ENCODE measurements at regions not wholly inside any gene's neighbourhood (a gene's known extent, or its start where the extent isn't known, plus 50 kb on each side); places are given as distances from the start of the nearest gene placed in this dataset.

GRCh38 chr5:158642879-158643278 is 456.8 kb downstream of the EBF1 start (continued):
- no peak for TF ChIP-seq BCL11A (IDR thresholded peaks at IDR 0.05; ENCODE audit: low read depth, low read length)

- Histone ChIP-seq H3K27ac (ENCODE audit: control insufficient read depth, insufficient read depth) (no peak overlapping the region), H3K4me2 (ENCODE audit: control insufficient read depth, insufficient read depth) (no peak overlapping the region), H3K4me3 (no peak overlapping the region), H3K79me2 (ENCODE audit: control insufficient read depth, insufficient read depth, low read length) (no peaks in the 10 kb centered on the region), H4K20me1 (ENCODE audit: control insufficient read depth, insufficient read depth) (no peaks in the 10 kb centered on the region), H3K9me3 (replicated peaks; ENCODE audit: control insufficient read depth, insufficient read depth, low read length) (no peaks in the 10 kb centered on the region), H3K27me3 (replicated peaks in 1 of 2; ENCODE audit: control insufficient read depth in 2 of 2, insufficient read depth in 2 of 2, low read length in 1 of 2) (no peaks in the 10 kb centered on the region), H2AFZ (ENCODE audit: control insufficient read depth, low read depth, low read length) (no peak overlapping the region), H3K9ac (ENCODE audit: control insufficient read depth, insufficient read depth, low read length) (no peak overlapping the region), H3K36me3 (ENCODE audit: control insufficient read depth in 2 of 2, insufficient read depth in 2 of 2, low read length in 1 of 2) (no peaks in the 10 kb centered on the region), H3K4me1 (ENCODE audit: control insufficient read depth, insufficient read depth, low read length) (no peaks in the 10 kb centered on the region)
- in situ Hi-C loops (cut with MboI) = no loop called here
- intact Hi-C loops (cut with micrococcal nuclease; ENCODE audit: unreplicated experiment) = no loop called here
- ChIA-PET CTCF (no interaction called here), SMC1A (ENCODE audit: uncharacterized antibody, unreplicated experiment) (no interaction called here), POLR2A (no interaction called here), RAD21 (ENCODE audit: unreplicated experiment) (no interaction called here)
- WGBS (ENCODE audit: insufficient coverage, insufficient replicate concordance, low lambda C conversion rate, missing lambda C conversion rate) = 58% methylated on average over 3 of the region's 3 CpGs
- DNase-seq (ENCODE audit: low read depth, low spot score) (no peak), FAIRE-seq (no peak), ATAC-seq (no peak)
- no peak for TF ChIP-seq RB1 (IDR thresholded peaks at IDR 0.05; ENCODE audit: borderline replicate concordance)
- TF ChIP-seq, protein P1, sequence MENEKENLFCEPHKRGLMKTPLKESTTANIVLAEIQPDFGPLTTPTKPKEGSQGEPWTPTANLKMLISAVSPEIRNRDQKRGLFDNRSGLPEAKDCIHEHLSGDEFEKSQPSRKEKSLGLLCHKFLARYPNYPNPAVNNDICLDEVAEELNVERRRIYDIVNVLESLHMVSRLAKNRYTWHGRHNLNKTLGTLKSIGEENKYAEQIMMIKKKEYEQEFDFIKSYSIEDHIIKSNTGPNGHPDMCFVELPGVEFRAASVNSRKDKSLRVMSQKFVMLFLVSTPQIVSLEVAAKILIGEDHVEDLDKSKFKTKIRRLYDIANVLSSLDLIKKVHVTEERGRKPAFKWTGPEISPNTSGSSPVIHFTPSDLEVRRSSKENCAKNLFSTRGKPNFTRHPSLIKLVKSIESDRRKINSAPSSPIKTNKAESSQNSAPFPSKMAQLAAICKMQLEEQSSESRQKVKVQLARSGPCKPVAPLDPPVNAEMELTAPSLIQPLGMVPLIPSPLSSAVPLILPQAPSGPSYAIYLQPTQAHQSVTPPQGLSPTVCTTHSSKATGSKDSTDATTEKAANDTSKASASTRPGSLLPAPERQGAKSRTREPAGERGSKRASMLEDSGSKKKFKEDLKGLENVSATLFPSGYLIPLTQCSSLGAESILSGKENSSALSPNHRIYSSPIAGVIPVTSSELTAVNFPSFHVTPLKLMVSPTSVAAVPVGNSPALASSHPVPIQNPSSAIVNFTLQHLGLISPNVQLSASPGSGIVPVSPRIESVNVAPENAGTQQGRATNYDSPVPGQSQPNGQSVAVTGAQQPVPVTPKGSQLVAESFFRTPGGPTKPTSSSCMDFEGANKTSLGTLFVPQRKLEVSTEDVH (IDR thresholded peaks at IDR 0.05; ENCODE audit: low read depth, partially characterized antibody) = no peak
- TF ChIP-seq, protein P2, sequence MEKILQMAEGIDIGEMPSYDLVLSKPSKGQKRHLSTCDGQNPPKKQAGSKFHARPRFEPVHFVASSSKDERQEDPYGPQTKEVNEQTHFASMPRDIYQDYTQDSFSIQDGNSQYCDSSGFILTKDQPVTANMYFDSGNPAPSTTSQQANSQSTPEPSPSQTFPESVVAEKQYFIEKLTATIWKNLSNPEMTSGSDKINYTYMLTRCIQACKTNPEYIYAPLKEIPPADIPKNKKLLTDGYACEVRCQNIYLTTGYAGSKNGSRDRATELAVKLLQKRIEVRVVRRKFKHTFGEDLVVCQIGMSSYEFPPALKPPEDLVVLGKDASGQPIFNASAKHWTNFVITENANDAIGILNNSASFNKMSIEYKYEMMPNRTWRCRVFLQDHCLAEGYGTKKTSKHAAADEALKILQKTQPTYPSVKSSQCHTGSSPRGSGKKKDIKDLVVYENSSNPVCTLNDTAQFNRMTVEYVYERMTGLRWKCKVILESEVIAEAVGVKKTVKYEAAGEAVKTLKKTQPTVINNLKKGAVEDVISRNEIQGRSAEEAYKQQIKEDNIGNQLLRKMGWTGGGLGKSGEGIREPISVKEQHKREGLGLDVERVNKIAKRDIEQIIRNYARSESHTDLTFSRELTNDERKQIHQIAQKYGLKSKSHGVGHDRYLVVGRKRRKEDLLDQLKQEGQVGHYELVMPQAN (conservative IDR thresholded peaks at IDR 0.05) = no peak
- no peak for TF ChIP-seq RAD51 (IDR thresholded peaks at IDR 0.05)
- TF ChIP-seq HDAC2 (IDR thresholded peaks at IDR 0.05) = no peak
- TF ChIP-seq MTA2 (IDR thresholded peaks at IDR 0.05; ENCODE audit: low read depth) = no peak
- no peak for TF ChIP-seq ZNF217 (IDR thresholded peaks at IDR 0.05)
- no peak for TF ChIP-seq EZH2 (IDR thresholded peaks at IDR 0.05; ENCODE audit: borderline replicate concordance, control insufficient read depth, low read depth, low read length)
- no peak for TF ChIP-seq BACH1 (IDR thresholded peaks at IDR 0.05; ENCODE audit: borderline replicate concordance)
- no peak for TF ChIP-seq ZNF274 (IDR thresholded peaks at IDR 0.05; ENCODE audit: insufficient read depth, insufficient read length)
- no peak for TF ChIP-seq POU2F2 (IDR thresholded peaks at IDR 0.05; ENCODE audit: borderline replicate concordance, low read depth, low read length)
- no peak for TF ChIP-seq RELB (IDR thresholded peaks at IDR 0.05; ENCODE audit: low read depth)
- TF ChIP-seq TAF1 (IDR thresholded peaks at IDR 0.05; ENCODE audit: borderline replicate concordance, low read depth, low read length) = no peak
- TF ChIP-seq CHD2 (IDR thresholded peaks at IDR 0.05; ENCODE audit: borderline replicate concordance, low read depth, low read length) = no peak
- no peak for TF ChIP-seq RFX5 (IDR thresholded peaks at IDR 0.05; ENCODE audit: low read depth, low read length)
- TF ChIP-seq ASH2L (IDR thresholded peaks at IDR 0.05; ENCODE audit: borderline replicate concordance, low read depth) = no peak
- BruUV-seq (replicated peaks) = no TSS peak
Measured at GRCh38 chr5:158641016-158641415, 458.7 kb downstream of the EBF1 start.
